GM12873 (cell line): ENCODE measurements at regions not wholly inside any gene's neighbourhood (a gene's known extent, or its start where the extent isn't known, plus 50 kb on each side); places are given as distances from the start of the nearest gene placed in this dataset.

Experiments
- TF ChIP-seq, protein P1 (sequence below): IDR thresholded peaks from 2 replicates; pipeline ENCODE4 v1.5.1; 2012; ENCODE audit warnings: low read depth, mild to moderate bottlenecking, moderate library complexity, low read length, control low read depth; ENCODE audit not compliant: insufficient read depth; ENCODE audit errors: missing control alignments

DNA sequence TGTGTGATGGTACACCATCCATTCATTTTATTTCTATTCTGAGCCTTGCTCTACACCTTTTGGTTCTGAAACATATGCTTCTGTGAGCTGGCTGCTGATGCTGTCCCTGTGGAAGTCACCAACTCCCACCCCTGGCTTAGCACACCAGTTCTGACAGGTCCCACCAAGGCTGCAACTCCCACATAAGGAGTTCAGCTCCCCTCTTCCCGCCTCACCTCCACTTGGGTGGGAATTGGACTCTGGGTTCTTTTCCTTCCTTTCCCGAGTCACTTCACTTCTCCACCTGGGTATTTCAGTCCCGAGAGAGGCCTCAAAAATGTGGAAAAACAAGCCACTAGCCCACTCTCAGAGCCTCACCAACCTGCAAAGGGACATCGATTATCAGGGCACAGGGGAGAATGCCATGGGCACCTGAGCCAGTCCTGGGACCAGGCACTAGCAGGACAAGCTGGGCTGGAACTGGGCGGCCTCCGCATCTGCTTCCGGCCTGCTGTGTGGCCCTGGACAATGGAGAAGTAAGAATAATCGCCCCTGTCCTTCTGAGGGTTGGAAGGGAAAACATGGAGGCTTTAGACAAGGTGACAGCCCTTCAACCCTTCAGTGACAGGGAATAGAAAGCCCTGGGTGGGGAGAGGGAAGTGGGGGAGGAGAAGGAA is 80.1 kb downstream of the IGLL1 start:
- TF ChIP-seq, protein P1, sequence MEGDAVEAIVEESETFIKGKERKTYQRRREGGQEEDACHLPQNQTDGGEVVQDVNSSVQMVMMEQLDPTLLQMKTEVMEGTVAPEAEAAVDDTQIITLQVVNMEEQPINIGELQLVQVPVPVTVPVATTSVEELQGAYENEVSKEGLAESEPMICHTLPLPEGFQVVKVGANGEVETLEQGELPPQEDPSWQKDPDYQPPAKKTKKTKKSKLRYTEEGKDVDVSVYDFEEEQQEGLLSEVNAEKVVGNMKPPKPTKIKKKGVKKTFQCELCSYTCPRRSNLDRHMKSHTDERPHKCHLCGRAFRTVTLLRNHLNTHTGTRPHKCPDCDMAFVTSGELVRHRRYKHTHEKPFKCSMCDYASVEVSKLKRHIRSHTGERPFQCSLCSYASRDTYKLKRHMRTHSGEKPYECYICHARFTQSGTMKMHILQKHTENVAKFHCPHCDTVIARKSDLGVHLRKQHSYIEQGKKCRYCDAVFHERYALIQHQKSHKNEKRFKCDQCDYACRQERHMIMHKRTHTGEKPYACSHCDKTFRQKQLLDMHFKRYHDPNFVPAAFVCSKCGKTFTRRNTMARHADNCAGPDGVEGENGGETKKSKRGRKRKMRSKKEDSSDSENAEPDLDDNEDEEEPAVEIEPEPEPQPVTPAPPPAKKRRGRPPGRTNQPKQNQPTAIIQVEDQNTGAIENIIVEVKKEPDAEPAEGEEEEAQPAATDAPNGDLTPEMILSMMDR, result no peak

DNA sequence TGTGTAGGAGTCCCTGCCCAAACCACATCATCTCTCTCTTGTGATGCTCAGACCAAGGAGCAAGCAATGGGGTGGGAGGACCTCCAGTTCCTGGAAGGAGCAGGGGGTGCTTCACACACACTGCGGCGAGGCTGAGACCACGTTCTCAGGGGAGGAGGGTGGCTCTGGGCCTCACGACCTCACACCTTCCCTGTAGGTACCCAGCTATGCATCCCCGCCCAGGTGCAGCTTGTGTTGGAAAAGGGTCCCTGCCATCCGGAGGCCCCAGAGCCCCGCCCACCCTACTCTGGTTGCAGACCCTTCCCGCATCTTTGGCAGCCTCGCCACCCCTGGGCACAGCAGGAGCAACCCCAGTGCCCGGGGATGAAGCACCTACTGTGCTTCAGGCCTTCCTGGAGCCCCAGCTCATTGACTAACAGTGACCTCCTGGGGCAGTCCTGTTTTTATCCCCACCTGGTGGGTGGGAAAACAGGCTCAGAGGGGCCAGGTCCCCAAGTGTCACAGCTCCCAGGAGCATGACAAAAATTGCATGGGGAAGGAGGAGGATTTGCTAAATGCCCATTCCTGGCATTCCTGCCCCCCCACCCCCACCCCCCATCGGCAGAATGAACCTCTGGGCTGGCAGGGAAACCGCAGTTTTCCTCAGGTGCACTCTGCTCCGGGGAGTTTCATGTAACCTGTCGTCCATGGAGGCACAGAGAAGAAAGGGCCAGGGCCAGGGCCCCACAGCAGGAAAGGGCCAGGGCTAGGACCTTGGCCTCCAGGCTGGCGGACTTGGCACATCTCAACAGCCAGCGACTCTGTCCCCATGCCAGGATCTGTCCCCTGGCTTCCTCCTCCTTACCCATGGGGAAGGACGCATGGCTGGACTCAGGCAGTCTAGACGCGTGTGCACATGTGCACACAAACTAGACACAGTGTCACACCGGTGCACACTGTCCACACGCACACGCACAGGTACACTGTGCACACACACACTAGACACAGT is 81.0 kb downstream of the IGLL1 start:
- TF ChIP-seq, protein P1, result no peak

DNA sequence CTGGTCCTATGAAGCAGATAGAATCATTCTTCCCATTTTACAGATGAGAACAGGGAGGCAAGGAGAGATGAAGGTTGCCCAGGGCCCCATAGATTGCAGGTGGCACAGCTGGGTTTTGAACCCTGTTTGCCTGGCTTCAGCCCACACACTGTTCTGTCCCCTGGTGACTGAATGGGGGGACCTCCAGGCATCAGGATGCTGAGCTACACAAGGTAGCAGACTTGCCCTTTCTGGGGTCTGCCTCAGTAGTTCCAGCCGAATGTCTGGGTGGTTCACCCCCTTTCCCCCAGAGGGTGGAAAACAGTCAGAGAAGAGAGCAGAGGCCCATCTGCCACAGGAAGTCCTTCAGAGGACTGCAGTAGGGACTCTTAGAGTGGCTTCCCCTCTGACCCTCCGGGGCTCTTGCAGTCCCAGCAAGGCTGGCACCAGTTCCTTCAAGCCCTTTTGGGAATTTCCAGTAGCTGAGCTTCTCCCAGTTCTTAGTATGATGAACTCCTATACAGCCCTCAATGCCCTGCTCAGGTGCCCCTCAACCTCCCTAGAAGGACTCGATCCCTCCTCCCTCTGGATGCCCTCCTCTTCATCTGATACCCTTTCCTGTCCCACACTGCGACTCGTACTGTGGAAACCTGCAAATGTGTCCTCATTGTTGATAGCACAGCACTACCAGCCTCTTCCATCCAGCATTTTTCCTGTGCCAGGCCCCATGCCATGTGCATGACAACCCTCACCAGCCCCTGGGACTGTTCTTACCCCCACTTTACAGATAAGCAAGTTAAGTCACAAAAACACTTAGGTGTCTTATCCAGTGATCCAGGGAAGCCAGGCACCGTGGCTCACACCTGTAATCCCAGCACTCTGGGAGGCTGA is 82.8 kb downstream of the IGLL1 start:
- TF ChIP-seq, protein P1, result no peak

DNA sequence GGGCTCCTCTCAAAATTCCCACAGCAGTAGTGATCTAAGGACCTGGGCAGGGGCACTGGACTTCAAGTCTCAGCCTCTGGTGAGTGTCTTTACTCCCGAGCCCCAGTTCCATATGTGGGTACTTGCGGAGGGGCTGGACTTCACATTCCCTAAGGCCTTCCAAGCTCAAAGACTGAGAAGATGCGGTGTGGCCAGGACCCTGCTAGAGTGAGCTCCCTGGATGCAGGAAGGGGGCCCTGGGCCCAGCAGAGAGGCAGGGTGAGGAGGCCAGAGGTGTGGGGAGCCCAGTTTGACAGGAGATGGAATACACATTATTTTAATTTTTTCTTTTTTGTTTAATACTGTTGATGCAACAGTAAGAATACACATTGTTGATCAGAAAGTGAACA is 83.7 kb downstream of the IGLL1 start:
- TF ChIP-seq, protein P1, result no peak

DNA sequence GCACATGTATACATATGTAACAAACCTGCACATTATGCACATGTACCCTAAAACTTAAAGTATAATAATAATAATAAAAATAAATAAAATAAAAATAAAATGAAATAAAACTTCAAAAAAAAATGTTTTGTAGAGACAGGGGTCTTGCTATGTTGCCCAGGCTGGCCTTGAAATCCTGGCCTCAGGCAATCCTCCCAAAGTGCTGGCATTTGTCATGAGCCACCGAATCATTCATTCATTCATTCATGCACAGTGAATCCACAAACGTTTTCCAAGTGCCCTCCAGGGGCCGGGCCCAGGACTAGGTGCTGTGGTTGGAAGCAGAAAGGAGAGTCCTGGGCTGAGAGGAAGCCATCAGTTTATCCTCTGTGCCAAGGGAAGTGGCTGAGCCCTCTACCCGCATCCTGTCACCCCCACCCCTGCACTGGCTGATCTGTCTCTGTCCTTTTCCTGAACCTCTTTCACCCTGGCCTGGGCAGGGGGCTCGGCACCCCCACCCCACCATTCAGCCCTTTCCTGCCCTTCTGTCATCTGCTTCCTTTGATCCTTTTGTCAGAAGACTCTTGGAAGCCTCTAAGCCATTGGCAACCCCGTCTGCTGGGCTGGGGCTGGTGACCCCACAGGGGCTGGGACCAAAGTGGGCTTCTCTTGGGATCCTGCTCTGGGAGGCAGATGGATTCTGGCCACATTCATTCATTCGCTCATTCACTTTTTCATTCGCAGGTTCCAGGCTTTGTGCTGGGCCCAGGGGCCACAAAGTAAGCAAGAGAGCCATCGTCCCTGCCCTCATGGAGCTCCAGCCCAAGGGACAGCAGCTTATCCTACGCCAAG is 84.3 kb downstream of the IGLL1 start:
- TF ChIP-seq, protein P1, result no peak

DNA sequence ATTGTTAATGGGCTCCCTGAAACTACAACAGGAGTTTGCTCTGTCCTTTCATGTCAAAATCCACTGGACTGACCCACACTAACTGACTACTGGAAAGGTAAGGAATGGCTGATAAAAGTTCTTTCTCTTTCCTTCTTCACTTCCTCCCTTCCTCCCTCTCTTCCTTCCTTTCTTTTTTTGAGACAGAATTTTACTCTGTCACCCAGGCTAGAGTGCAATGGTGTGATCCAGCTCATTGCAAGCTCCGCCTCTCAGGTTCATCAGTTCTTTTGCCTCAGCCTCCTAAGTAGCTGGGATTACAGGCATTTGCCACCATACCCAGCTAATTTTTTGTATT is 85.2 kb downstream of the IGLL1 start:
- TF ChIP-seq, protein P1, result no peak
